ENCODE measurements at regions not wholly inside any gene's neighbourhood (a gene's known extent, or its start where the extent isn't known, plus 50 kb on each side); places are given as distances from the start of the nearest gene placed in this dataset.

DNA sequence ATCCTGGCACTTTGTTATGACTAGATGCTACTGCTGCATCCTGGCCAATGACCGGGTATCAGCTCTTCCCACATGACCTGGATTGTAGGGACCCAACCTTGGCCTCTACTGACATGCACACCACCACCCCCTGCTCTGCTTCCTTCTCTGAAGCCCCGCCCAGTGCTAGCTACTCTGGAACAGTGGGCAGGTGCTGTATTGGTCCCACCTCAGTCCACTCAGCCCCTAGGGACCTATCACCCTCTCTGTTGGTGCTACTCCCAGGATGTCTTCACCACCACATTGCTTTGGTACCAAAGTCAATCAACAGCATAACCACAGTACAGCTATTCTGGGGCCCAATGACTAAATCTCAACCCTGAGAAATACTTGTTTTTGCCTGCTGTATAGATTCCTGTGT is 170.2 kb upstream of the PRICKLE2 start:
- Mint-ChIP-seq H3K9me3 (no peaks in the 10 kb centered on the region), H3K4me3 (no peak overlapping the region), H3K4me1 (no peaks in the 10 kb centered on the region), H3K27ac (no peak overlapping the region), H3K27me3 (no peaks in the 10 kb centered on the region), H3K36me3 (no peaks in the 10 kb centered on the region)
- no peak for ATAC-seq (ENCODE audit: low read depth)
- POLR2A ChIA-PET: no interaction called here
- DNase-seq: no peak

DNA sequence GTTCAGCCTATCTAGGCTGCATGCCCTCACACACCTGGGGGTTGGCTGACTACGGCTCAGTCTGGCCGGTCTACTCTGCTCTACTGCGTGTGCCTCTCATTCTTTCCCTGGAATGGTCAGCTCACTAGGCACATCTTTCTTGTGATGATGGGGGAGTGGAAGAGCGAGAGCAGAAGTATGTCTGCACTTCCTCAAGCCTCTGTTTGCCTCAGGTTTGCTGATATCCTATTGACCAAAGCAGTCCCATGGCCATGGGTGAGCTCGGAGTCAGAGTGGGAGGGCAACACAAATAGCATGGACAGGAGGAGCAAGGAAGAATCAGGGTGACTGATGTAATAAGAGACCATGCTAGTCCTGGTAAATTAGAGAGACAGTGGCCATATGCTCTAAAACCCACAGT is 167.9 kb upstream of the PRICKLE2 start:
- ATAC-seq (ENCODE audit: low read depth) (no peak), DNase-seq (no peak)
- H3K4me1 Mint-ChIP-seq: no peaks in the 10 kb centered on the region
- no peaks in the 10 kb centered on the region for H3K27me3 Mint-ChIP-seq
- H3K9me3 Mint-ChIP-seq: no peaks in the 10 kb centered on the region
- POLR2A ChIA-PET: no interaction called here
- no peaks in the 10 kb centered on the region for H3K36me3 Mint-ChIP-seq
- no peak overlapping the region for H3K4me3 Mint-ChIP-seq
- H3K27ac Mint-ChIP-seq: no peak overlapping the region

DNA sequence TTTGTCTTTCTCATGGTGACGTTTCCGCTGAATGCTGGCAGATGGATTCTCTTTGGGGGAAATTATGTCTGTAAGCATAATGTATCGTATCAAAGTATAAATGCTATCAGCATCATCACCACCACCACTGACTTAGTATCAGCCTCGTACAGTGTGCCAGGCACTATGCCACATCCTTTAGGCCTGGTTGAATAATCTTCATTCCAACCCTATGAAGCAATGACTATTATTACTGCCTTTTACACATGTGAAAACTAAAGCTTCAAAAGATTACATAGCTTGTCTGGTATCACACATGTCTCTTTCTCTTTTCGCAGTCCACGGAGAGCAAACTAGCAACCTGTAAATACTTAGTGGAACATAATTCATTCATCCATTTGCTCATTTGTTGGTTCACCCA is 166.7 kb upstream of the PRICKLE2 start:
- POLR2A ChIA-PET: no interaction called here
- DNase-seq: no peak
- Mint-ChIP-seq H3K27me3 (no peaks in the 10 kb centered on the region), H3K9me3 (no peaks in the 10 kb centered on the region), H3K36me3 (no peaks in the 10 kb centered on the region), H3K4me3 (no peak overlapping the region), H3K27ac (no peak overlapping the region), H3K4me1 (no peaks in the 10 kb centered on the region)
- ATAC-seq (ENCODE audit: low read depth): no peak

DNA sequence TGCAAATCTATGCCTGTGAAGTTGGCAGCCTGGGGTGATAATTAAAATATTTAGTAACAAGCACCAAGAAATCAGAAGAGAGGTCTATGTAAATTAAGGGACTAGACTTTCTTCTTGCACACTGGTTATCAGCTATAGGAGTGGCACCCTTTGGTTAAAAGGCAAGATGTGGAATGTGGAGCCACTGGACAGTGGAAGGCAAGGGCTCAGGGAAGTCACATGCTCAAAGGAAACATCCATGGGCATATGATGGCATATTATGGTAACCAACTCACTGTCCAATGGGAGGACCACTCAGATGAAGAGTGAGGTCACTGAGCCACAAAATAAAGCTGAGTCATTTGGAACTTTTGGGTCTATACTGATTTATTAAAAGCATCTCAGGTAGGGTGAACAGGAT is 165.6 kb upstream of the PRICKLE2 start:
- H3K27me3 Mint-ChIP-seq: no peaks in the 10 kb centered on the region
- POLR2A ChIA-PET: no interaction called here
- DNase-seq (no peak), ATAC-seq (ENCODE audit: low read depth) (no peak)
- no peaks in the 10 kb centered on the region for H3K4me1 Mint-ChIP-seq
- H3K4me3 Mint-ChIP-seq: no peak overlapping the region
- H3K36me3 Mint-ChIP-seq: no peaks in the 10 kb centered on the region
- no peak overlapping the region for H3K27ac Mint-ChIP-seq
- H3K9me3 Mint-ChIP-seq: no peaks in the 10 kb centered on the region

DNA sequence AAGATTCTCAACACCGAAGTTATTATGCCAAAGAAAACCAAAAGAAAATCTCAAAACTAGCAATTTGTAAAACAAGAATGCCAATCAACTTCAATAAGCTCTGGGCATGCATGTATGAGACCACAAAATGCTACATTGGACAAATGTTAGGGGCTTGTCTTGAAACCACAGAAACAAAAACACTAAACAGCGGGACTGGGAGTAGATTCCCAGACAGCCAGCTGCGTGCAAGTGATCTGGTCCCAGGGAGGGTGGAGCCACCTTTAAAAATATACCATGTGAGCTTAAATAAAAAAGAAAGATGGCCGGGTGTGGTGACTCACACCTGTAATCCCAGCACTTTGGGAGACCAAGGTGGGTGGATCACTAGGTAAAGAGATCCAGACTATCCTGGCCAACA is 163.6 kb upstream of the PRICKLE2 start:
- DNase-seq (no peak), ATAC-seq (ENCODE audit: low read depth) (no peak)
- no peak overlapping the region for H3K4me3 Mint-ChIP-seq
- no peaks in the 10 kb centered on the region for H3K9me3 Mint-ChIP-seq
- no peak overlapping the region for H3K27ac Mint-ChIP-seq
- no peaks in the 10 kb centered on the region for H3K4me1 Mint-ChIP-seq
- no peaks in the 10 kb centered on the region for H3K36me3 Mint-ChIP-seq
- POLR2A ChIA-PET: no interaction called here
- H3K27me3 Mint-ChIP-seq: no peaks in the 10 kb centered on the region

DNA sequence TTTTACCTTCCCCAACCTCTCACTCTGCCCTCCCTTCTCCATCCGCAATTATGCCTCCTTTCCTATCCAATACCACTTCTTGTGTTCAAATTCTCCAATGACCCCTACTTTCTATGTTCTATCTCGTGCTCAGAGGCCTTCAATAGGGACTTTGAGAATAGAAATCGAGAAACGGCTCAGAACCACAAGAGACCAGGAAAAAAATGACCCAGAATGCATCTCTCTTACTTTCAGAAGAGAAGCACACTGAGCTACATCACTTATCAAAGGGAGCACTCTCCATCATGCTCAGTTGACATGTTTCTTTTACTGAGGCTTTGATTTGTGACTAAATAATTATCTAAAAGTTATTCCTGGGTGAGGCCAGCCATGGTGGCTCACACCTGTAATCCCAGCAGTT is 162.4 kb upstream of the PRICKLE2 start:
- H3K4me1 Mint-ChIP-seq: no peaks in the 10 kb centered on the region
- POLR2A ChIA-PET: interaction anchor here (0.6 kb wide), 1 partner anchor 124 kb away, joined by 3 read pairs; no protein-coding TSS in a partner anchor
- no peaks in the 10 kb centered on the region for H3K36me3 Mint-ChIP-seq
- H3K4me3 Mint-ChIP-seq: no peak overlapping the region
- ATAC-seq (ENCODE audit: low read depth): no peak
- no peak for DNase-seq
- H3K27me3 Mint-ChIP-seq: no peaks in the 10 kb centered on the region
- no peaks in the 10 kb centered on the region for H3K9me3 Mint-ChIP-seq
- no peak overlapping the region for H3K27ac Mint-ChIP-seq

DNA sequence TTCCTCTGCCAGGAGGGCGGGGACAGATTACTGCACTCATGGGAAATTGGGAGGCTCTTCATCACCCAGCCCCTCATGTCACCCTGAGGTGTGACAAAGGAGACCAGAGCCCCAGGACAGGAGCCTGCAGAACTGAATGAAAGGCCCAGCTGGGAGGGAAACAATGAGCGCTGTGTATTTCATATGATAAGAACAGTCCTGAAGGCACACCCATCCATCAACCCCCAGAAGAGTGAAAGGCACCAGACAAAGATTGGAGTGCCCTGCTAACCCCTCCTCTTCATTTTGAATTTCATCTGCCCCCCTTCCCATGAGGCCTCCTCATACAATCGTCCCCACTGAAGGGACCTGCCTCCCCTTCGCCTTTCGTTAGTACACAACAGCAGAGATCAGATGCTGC is 160.0 kb upstream of the PRICKLE2 start:
- no peaks in the 10 kb centered on the region for H3K27me3 Mint-ChIP-seq
- H3K36me3 Mint-ChIP-seq: no peaks in the 10 kb centered on the region
- DNase-seq (no peak), ATAC-seq (ENCODE audit: low read depth) (no peak)
- POLR2A ChIA-PET: no interaction called here
- H3K27ac Mint-ChIP-seq: no peak overlapping the region
- H3K9me3 Mint-ChIP-seq: no peaks in the 10 kb centered on the region
- H3K4me3 Mint-ChIP-seq: no peak overlapping the region
- no peaks in the 10 kb centered on the region for H3K4me1 Mint-ChIP-seq

DNA sequence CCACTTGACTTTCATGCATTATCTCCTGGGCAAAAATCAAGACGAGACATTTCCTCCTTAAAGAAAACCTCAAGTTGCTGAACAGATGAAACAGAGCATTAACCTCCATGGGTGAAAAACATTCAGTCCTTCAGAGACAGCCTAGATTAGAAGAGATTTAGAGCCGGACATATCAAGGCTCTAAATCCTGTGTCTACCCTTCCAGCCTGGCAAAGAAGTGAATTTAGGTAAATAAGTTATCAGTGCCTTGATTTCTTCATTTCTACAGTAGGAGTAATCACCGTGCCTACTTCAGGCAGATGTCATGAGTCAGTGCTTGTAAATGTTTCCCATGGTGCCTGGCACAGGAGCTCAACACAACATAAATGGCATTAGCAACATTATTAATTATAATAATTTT is 159.3 kb upstream of the PRICKLE2 start:
- H3K4me3 Mint-ChIP-seq: no peak overlapping the region

DNA sequence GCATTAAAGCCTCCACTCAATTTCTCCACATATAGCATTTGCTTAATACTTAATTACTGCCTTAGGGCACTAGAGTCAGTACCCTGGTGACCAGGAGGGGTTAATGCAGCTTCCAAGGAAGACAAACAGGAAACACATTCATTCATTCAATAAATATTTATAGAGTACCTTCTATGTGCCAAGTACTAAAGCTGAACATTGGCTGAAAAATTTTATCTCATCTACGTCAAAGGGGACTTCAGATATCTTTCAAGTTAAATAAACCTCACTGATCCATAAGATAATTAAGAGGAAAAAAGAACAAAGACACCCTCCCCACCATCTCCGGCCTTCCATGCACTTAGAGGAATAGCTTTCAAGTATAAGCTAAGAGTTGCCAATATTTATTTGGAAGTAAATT is 156.9 kb upstream of the PRICKLE2 start:
- POLR2A ChIA-PET: no interaction called here
- Mint-ChIP-seq H3K4me1 (no peaks in the 10 kb centered on the region), H3K27ac (no peak overlapping the region), H3K9me3 (no peaks in the 10 kb centered on the region), H3K4me3 (no peak overlapping the region), H3K27me3 (no peaks in the 10 kb centered on the region), H3K36me3 (no peaks in the 10 kb centered on the region)
- no peak for DNase-seq
- no peak for ATAC-seq (ENCODE audit: low read depth)

More for the DNA sequence above, 159.3 kb upstream of the PRICKLE2 start:
- Mint-ChIP-seq H3K27me3 (no peaks in the 10 kb centered on the region), H3K36me3 (no peaks in the 10 kb centered on the region), H3K27ac (no peak overlapping the region), H3K4me1 (no peaks in the 10 kb centered on the region), H3K9me3 (no peaks in the 10 kb centered on the region)
- DNase-seq (no peak), ATAC-seq (ENCODE audit: low read depth) (no peak)
- POLR2A ChIA-PET: no interaction called here

DNA sequence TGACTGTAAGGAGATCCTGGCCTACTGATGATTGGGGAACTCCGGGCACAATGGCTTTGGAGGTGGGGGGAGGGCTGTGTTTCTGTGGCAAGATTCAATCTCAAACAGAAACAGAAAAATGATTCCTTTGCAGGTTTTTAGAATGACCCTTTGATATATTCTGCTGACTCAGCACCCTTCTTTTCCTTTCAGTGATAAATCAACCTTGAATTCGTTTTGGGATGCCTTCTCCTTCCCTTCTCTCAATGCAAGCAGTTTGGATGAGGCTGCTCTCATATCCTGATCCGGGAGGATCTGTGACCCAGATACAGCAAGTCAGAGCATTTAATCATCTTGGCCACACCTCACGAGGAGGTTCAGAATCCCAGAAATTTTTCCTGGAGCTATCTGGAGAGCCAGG is 156.1 kb upstream of the PRICKLE2 start:
- H3K9me3 Mint-ChIP-seq: no peaks in the 10 kb centered on the region

DNA sequence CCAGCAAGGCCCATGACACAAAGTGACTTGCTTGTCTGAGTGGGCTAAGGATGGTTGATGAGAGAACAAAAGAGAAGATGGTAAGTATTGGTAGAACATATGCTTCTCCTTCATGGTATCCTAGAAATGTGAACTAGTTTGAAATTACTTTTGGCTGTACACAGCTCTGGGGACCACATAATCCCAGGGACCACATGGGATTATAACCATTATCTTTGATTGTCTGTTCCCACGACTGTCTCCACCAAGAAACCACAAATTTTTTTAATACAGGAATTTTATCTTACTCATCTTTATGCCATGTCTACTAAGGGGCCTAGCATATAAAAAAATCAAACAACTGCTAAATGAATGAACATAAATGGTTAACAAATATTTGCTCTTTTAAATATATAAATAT is 155.3 kb upstream of the PRICKLE2 start:
- H3K4me3 Mint-ChIP-seq: no peak overlapping the region
- no peak overlapping the region for H3K27ac Mint-ChIP-seq
- POLR2A ChIA-PET: no interaction called here
- H3K9me3 Mint-ChIP-seq: peaks cover 1% of the 10 kb centered on the region
- no peaks in the 10 kb centered on the region for H3K36me3 Mint-ChIP-seq
- no peak for ATAC-seq (ENCODE audit: low read depth)
- DNase-seq: no peak
- no peaks in the 10 kb centered on the region for H3K27me3 Mint-ChIP-seq
- H3K4me1 Mint-ChIP-seq: no peaks in the 10 kb centered on the region

More for the DNA sequence above, 156.1 kb upstream of the PRICKLE2 start:
- no peaks in the 10 kb centered on the region for H3K27me3 Mint-ChIP-seq
- POLR2A ChIA-PET: no interaction called here
- H3K4me3 Mint-ChIP-seq: no peak overlapping the region
- no peak overlapping the region for H3K27ac Mint-ChIP-seq
- H3K36me3 Mint-ChIP-seq: no peaks in the 10 kb centered on the region
- no peaks in the 10 kb centered on the region for H3K4me1 Mint-ChIP-seq
- ATAC-seq (ENCODE audit: low read depth) (no peak), DNase-seq (no peak)

DNA sequence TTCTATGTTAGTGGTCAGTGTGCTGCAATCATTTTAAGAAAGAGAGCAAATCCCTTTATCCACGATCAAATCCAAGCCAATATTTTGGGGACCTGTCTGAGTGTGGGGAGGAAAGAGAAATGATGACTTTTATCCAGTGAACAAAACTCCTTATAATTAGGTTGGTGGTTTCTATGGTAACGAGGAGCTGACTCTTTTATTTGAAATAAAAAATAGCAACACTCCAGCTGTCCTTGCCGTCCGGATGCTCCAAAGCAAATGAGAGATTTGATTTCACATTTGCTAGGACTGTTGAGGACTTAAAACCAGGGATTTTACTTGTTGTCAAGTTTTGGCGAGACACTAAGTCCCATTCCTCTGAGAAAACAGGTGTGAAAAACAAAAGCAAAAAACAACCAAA is 154.0 kb upstream of the PRICKLE2 start:
- POLR2A ChIA-PET: no interaction called here
- Mint-ChIP-seq H3K27me3 (no peaks in the 10 kb centered on the region), H3K4me3 (no peak overlapping the region), H3K27ac (no peak overlapping the region), H3K36me3 (no peaks in the 10 kb centered on the region), H3K9me3 (peaks cover 3% of the 10 kb centered on the region), H3K4me1 (no peaks in the 10 kb centered on the region)
- no peak for DNase-seq
- no peak for ATAC-seq (ENCODE audit: low read depth)

DNA sequence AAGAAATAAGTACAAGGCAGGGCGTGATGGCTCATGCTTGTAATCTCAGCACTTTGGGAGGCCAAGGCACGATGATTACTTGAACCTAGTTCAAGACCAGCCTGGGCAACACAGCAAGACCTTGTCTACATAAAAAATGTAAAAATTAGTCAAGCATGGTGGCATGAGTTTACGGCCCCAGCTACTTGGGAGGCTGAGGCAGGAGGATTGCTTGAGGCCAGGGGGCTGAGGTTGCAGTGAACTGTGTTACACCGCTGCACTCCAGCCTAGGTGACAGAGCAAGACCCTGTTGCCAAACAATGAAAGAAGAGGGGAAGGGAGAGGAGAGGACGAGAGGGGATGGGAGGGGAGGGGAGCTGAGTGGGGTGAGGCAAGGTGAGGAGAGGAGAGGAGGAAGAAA is 152.7 kb upstream of the PRICKLE2 start:
- Mint-ChIP-seq H3K36me3 (no peaks in the 10 kb centered on the region), H3K27ac (no peak overlapping the region), H3K9me3 (peaks cover 3% of the 10 kb centered on the region), H3K4me1 (no peaks in the 10 kb centered on the region), H3K27me3 (no peaks in the 10 kb centered on the region), H3K4me3 (no peak overlapping the region)
- ATAC-seq (ENCODE audit: low read depth) (no peak), DNase-seq (no peak)
- POLR2A ChIA-PET: no interaction called here

DNA sequence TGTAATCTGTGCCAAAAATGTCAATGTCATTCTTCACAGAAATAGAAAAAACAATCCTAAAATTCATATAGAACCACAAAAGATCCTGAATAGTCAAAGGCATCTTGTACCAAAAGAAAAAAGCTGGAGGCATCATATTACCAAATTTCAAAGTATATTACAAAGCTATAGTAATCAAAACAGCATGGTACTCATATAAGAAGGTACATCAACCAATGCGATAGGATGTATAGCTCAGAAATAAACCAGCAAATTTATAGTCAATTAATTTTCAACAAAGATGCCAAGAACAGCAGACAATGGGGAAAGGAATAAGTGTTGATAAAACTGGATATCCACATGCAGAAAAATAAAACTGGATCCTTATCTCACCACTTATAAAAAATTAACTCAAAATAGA is 150.5 kb upstream of the PRICKLE2 start:
- DNase-seq: no peak
- POLR2A ChIA-PET: no interaction called here
- no peaks in the 10 kb centered on the region for H3K36me3 Mint-ChIP-seq
- no peaks in the 10 kb centered on the region for H3K27me3 Mint-ChIP-seq
- ATAC-seq (ENCODE audit: low read depth): no peak
- H3K9me3 Mint-ChIP-seq: peaks cover 3% of the 10 kb centered on the region
- no peaks in the 10 kb centered on the region for H3K4me1 Mint-ChIP-seq
- H3K4me3 Mint-ChIP-seq: no peak overlapping the region
- no peak overlapping the region for H3K27ac Mint-ChIP-seq

DNA sequence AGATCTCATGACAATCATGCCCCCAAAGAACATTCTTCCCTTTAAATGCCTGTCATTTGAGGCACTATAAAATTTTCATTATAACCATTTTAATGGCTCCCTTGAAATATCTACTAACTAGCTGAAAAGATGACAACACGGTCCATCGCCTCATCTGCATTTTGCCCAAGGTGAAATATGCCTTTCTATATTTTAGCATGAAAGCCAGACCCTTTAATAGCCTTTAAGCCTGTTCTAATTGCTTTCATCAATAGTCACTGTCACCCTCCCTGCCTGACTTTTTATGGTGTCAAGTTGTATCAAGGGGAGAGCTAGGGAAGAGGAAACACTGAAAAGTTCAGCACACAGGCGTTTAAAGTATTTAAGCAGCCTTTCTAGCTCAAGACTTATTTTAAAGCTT is 144.1 kb upstream of the PRICKLE2 start:
- POLR2A ChIA-PET: no interaction called here
- DNase-seq: no peak
- Mint-ChIP-seq H3K4me3 (no peak overlapping the region), H3K27me3 (peaks cover 5% of the 10 kb centered on the region), H3K36me3 (no peaks in the 10 kb centered on the region), H3K4me1 (no peaks in the 10 kb centered on the region), H3K27ac (no peak overlapping the region), H3K9me3 (no peaks in the 10 kb centered on the region)
- ATAC-seq (ENCODE audit: low read depth): no peak
